ENCODE measurements at regions not wholly inside any gene's neighbourhood (a gene's known extent, or its start where the extent isn't known, plus 50 kb on each side); places are given as distances from the start of the nearest gene placed in this dataset.

GRCh38 chr3:23028294-23028693 is 174.8 kb upstream of the UBE2E2 start:
- DNase-seq = no peak

GRCh38 chr3:23029001-23029400 is 174.1 kb upstream of the UBE2E2 start:
- DNase-seq = no peak

GRCh38 chr3:23035927-23036640 is 167.0 kb upstream of the UBE2E2 start:
- no peak for DNase-seq

GRCh38 chr3:23036728-23037127 is 166.4 kb upstream of the UBE2E2 start:
- DNase-seq = peak; percentile 21

GRCh38 chr3:23038471-23038870 is 164.7 kb upstream of the UBE2E2 start:
- DNase-seq = no peak

- DNase-seq = peak; percentile 48
Observed at GRCh38 chr3:23041918-23042696, 161.0 kb upstream of the UBE2E2 start.

GRCh38 chr3:23044463-23044862 is 158.7 kb upstream of the UBE2E2 start:
- no peak for DNase-seq

- DNase-seq = no peak
Observed at GRCh38 chr3:23046536-23046935, 156.6 kb upstream of the UBE2E2 start.

- no peak for DNase-seq
Observed at GRCh38 chr3:23051240-23052140, 151.6 kb upstream of the UBE2E2 start.

- DNase-seq = no peak
Observed at GRCh38 chr3:23052208-23052607, 150.9 kb upstream of the UBE2E2 start.

GRCh38 chr3:23052620-23053019 is 150.5 kb upstream of the UBE2E2 start:
- DNase-seq = peak; percentile 33

GRCh38 chr3:23055733-23056376 is 147.3 kb upstream of the UBE2E2 start:
- peak; percentile 87 for DNase-seq

GRCh38 chr3:23062582-23062981 is 140.5 kb upstream of the UBE2E2 start:
- no peak for DNase-seq

GRCh38 chr3:23062982-23063381 is 140.1 kb upstream of the UBE2E2 start:
- no peak for DNase-seq

GRCh38 chr3:23067116-23067515 is 136.0 kb upstream of the UBE2E2 start:
- no peak for DNase-seq

GRCh38 chr3:23068016-23068728 is 135.0 kb upstream of the UBE2E2 start:
- no peak for DNase-seq

GRCh38 chr3:23071296-23071695 is 131.8 kb upstream of the UBE2E2 start:
- no peak for DNase-seq

GRCh38 chr3:23071758-23072157 is 131.4 kb upstream of the UBE2E2 start:
- no peak for DNase-seq

GRCh38 chr3:23072693-23073092 is 130.4 kb upstream of the UBE2E2 start:
- DNase-seq = no peak

- DNase-seq = no peak
Observed at GRCh38 chr3:23073724-23074305, 129.3 kb upstream of the UBE2E2 start.

GRCh38 chr3:23075496-23075895 is 127.6 kb upstream of the UBE2E2 start:
- peak; percentile 85 for DNase-seq
